GM18502 (cell line): ENCODE measurements at regions not wholly inside any gene's neighbourhood (a gene's known extent, or its start where the extent isn't known, plus 50 kb on each side); places are given as distances from the start of the nearest gene placed in this dataset.
A peak's percentile ranks its signal among the peaks of the same experiment; 100 is the strongest.

Experiments
- ATAC-seq: cut with Tn5 transposase; IDR thresholded peaks from one replicate; pipeline ENCODE4 v1.9.1; 2021; ENCODE audit warnings: mild to moderate bottlenecking; ENCODE audit not compliant: unreplicated experiment, poor library complexity

DNA sequence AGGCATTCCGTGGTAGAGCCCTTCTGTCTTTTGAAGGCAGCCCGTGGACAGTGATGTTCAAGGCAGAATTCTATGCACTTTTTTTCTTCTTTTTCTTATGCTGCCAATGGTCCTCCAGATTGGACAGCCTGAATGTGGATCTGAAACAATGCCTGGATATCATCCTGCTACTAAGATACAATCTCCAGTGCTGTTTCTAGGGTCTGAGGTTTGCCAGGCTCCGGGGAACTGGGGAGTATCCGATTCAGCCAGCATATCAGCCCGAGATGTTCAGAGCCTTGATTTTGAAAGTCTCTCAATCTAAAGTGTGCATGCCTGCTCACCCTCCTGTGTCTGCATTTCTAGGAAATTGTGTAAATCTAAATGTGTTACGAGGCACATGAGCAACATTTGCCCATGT lies 103.8 kb upstream of the WWC1 start:
- no peak for ATAC-seq

DNA sequence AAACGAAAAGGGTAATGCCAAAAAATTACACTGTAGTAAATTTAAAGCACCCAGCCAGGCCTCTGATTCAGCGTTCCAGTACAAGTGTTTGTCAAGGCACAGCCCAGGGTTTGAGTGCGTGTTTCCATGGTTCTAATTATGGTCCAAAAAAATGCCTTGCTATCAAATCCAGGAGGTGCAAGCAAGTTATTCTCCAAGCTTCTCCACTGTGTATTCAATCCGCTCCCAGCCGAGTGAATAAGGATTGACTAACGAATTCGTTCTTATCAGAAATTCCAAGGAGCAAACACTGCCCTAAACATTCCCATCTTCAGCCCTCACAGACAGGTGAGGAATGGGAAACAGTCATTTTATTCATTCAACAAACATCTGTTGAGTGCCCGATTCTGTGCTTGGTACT lies 103.3 kb upstream of the WWC1 start:
- no peak for ATAC-seq

GRCh38 chr5:168192120-168192519 lies 99.3 kb upstream of the WWC1 start:
- no peak for ATAC-seq

GRCh38 chr5:168193493-168194250 lies 97.8 kb upstream of the WWC1 start:
- no peak for ATAC-seq

GRCh38 chr5:168195110-168195509 lies 96.3 kb upstream of the WWC1 start:
- no peak for ATAC-seq

DNA sequence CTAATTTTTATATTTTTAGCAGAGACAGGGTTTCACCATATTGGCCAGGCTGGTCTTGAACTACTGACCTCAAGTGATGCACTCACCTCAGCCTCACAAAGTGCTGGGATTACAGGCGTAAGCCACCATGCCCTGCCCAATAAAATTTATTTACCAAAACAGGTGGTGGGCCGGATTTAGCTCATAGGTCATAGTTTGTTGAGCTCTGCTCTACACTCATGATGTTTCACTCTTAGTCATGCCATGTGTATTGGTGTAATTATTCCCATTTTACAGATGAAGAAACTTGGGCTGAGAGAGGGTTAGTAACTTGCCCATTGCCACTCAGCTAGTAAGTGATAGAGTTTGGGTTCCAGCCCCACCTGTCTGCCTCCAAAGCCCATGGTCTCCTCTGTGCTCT lies 93.1 kb upstream of the WWC1 start:
- ATAC-seq, result no peak

DNA sequence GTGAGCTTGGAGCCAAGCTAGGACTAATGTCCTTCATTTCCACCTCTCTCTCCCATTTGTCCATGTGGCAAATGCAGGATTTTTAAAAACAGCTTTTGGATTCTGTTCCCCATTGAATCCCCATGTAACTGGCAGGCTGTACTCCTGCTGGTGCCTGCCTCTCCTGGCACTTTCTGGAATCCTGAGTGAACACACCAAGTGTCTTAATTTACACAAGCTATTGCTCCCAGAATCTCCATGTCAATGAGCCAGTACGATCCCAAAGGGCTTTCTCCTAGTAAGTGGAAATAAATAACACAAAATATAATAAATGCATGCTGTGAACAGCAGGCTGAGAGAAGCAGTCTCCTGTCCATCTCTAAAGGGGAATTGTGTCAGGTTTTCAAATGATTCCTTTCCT lies 88.4 kb upstream of the WWC1 start:
- no peak for ATAC-seq

GRCh38 chr5:168204165-168204564 lies 87.3 kb upstream of the WWC1 start:
- ATAC-seq, result no peak

DNA sequence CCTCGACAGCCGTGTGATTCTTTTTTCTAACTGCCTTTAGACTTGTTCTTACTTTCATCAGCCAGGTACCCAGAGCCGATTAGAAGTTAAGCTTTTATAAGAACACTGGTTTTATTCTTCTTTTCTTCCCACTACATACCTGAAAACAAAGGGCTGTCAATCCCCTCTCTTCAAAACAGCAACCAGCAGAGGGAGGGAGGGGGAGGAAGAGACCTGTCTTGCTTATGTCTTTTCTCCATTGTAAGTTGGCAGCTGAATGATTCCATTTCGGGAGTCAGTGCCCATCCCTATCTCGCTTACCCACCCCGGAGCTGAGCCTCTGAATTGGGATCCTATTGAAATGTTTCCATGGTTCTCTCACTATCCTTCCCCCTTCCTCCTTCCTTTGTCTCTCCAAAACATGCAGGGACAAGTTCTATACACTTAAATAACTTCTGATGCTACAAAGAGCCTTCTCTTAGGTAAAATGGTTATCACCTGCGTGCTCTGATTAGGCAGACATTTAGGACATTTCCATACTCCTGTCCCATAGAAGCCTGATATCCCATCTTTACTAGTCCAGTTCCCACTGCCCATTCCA lies 83.9 kb upstream of the WWC1 start:
- no peak for ATAC-seq

- ATAC-seq, result no peak
Measured at GRCh38 chr5:168209244-168209995, 82.0 kb upstream of the WWC1 start.

DNA sequence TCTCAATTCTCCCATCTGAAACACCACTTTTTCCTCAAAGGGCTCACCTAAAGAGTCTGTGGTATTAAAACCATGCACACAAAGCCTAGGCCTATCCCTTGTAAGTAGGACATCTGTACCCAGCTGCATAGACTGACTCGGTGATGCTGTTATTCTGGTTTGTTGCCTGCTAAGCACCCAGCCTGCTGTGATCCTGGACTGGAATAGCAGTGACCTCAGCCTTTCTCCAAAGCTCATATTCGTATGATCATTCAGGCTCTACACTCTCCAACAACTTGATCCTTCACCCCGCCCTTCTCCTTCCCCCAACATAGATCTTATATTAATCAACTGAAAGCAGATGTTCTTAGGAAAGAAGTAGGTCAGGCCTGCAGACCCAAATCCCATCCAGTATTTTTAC lies 81.4 kb upstream of the WWC1 start:
- no peak for ATAC-seq

DNA sequence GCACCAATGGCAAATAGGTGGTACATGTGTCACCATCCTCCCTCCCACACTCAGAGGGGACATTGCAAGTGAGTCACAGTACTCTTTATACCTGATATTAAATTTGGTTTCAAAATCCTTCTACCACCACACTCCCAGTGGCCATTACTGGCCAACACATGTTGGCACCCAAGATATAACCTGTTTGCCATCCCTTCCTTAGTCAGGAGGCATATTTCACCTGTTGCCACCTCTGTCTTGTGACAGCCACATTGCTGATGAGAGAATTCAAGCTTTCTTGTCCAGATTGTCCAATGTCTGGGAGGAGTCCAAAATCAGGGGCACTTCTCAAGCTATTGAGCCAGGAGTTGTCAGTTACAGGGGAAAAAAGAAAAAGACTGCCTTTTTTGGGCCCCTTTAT lies 80.2 kb upstream of the WWC1 start:
- ATAC-seq, result no peak

DNA sequence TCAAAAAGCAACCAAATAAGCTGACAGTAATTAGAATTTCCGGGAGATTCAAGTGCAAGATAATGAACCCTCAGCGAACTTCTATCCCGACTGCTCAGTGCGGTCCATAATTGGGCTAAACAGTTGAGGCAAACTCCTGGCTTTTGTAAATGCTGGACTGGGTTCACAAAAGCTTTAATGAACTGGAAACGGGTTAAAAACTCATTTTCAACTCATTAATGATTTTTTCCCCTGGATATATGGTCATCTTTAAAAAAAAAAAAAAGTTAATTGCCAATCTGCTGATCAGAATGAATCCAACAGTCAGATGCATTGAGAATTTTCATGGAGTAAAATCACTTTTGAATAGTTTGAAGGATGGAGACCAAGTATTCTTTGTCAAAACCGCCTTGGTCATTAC lies 79.5 kb upstream of the WWC1 start:
- no peak for ATAC-seq

- ATAC-seq, result no peak
Measured at GRCh38 chr5:168214071-168214470, 77.4 kb upstream of the WWC1 start.

DNA sequence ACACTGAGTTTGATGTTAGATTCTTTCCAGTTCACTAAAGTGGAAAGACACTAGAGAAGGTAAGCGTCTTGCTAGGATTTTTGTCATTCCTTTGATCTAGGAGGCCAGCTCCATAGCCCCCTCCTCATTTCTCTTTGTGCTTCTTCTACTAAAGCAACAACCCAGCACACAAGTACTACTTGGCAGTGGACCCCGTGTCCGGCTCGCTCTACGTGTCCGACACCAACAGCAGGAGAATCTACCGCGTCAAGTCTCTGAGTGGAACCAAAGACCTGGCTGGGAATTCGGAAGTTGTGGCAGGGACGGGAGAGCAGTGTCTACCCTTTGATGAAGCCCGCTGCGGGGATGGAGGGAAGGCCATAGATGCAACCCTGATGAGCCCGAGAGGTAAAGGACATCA lies 76.6 kb upstream of the WWC1 start:
- no peak for ATAC-seq

DNA sequence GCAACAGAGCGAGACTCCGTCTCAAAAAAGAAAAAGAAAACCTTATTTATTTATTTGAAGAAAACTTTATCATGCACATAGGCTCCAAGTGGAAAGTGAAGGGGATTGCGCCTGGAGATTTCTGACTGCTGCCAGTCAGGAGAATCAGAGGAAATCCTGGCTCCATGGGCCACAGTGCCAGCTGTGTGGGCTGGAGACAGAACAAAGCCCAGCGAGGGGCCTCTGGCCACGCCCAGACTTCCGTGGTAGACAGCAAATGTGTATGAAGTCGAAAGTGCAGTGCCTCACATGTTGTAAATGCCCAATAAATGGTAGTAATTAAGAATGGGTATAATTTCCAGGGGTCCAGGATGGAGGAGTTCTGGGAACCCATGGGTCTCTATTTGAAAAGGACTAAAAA lies 75.8 kb upstream of the WWC1 start:
- no peak for ATAC-seq

DNA sequence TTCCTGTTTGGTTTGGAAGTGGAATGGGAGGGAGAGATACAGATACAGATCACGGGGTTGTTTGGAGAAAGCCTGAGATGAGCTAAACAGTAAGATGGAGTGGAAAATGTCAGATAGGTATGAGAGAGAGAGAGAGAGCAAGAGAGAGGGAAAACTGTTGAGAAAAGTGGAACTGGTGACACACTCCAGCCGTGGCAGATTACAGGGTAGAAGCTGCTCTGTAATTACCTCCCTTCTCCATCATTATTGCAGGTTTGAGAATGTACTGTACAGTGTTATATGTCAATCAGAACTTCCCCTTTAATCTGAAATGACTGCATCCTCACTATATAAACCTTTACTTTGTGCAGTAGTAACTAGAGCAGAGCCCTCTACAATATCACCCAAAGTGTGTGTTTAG lies 74.5 kb upstream of the WWC1 start:
- ATAC-seq, result no peak

- ATAC-seq, result no peak
Measured at GRCh38 chr5:168217497-168217896, 73.9 kb upstream of the WWC1 start.

DNA sequence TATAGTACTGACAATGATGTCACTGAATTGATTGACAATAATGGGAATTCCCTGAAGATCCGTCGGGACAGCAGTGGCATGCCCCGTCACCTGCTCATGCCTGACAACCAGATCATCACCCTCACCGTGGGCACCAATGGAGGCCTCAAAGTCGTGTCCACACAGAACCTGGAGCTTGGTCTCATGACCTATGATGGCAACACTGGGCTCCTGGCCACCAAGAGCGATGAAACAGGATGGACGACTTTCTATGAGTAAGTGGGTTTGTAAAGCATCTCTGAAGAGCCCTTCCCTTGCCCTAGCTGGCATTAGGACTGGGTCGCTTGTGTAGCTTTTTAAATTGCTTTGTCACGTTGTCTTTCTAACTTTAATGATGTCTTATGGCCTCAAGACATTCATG lies 72.7 kb upstream of the WWC1 start:
- ATAC-seq, result no peak

GRCh38 chr5:168219515-168220410 lies 71.7 kb upstream of the WWC1 start:
- peak; percentile 91 for ATAC-seq

DNA sequence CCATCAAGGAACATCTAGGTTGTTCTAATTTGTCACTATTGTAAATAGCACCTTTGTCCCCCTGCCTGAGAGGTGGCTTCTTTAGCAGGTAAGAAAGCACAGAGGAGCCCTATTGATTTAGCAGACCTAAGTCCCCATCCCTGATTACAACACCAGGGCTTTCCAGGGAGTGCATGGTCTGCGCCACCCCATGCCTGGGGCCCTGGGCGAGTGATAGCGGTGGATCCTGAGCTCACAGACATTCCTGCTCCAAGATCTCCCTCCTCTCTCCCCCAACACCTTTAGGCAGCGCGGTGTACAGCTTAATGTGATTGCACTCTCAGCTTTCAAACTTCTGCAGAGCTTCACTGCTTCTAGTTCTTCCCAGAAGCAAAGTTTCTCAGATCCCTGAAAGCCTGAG lies 67.4 kb upstream of the WWC1 start:
- no peak for ATAC-seq
